K562 (cell line): ENCODE measurements at regions not wholly inside any gene's neighbourhood (a gene's known extent, or its start where the extent isn't known, plus 50 kb on each side); places are given as distances from the start of the nearest gene placed in this dataset.

ENCODE experiments used
- ARNT ChIP-seq, 2 experiments: fragments of 450-650 bp; IDR thresholded peaks; 2 replicates each; pipeline ENCODE4 v1.6.1; 2016; ENCODE audit warnings: mild to moderate bottlenecking in 1 of 2
- E2F8 ChIP-seq: fragments of 450-650 bp; IDR thresholded peaks from 2 replicates; pipeline ENCODE4 v1.7.1; 2018; ENCODE audit warnings: mild to moderate bottlenecking, low read depth; ENCODE audit not compliant: partially characterized antibody
- ELF1 ChIP-seq: fragments of 200-800 bp; sonication (Bioruptor generic); IDR thresholded peaks from 2 replicates; pipeline ENCODE4 v1.6.1; 2016; ENCODE audit warnings: missing genetic modification characterization, missing compliant biosample characterization
- HCFC1 ChIP-seq: IDR thresholded peaks from 2 replicates; pipeline ENCODE4 v1.6.1; 2012; ENCODE audit warnings: low read depth, low read length, improper control_type of control experiment
- HDAC8 ChIP-seq: fragments of 450-650 bp; IDR thresholded peaks from 2 replicates; pipeline ENCODE4 v1.6.1; 2016; ENCODE audit warnings: mild to moderate bottlenecking, missing genetic modification characterization, moderate library complexity, missing compliant biosample characterization
- HNRNPH1 ChIP-seq: fragments of 200-400 bp; formaldehyde crosslinking; optimal IDR thresholded peaks from 2 replicates; pipeline ENCODE3; 2017; ENCODE audit warnings: low read depth, mild to moderate bottlenecking, low read length, moderate library complexity
- HNRNPL ChIP-seq: fragments of 200-400 bp; formaldehyde crosslinking; IDR thresholded peaks from 2 replicates; pipeline ENCODE4 v1.6.1; 2017; ENCODE audit warnings: low read depth, mild to moderate bottlenecking, low read length
- HOMEZ ChIP-seq: fragments of 250-450 bp; sonication (Bioruptor Pico); IDR thresholded peaks from 2 replicates; pipeline ENCODE4 v1.4.0; 2020; ENCODE audit warnings: mild to moderate bottlenecking, moderate library complexity
- KDM2B ChIP-seq: fragments of 250-450 bp; sonication (Bioruptor Pico); IDR thresholded peaks from 2 replicates; pipeline ENCODE4 v1.8.0; 2021; ENCODE audit warnings: mild to moderate bottlenecking, moderate library complexity
- MLX ChIP-seq, 2 experiments: fragments of 450-650 bp in 1 of 2; sonication (generic) in 1 of 2; formaldehyde crosslinking; conservative IDR thresholded peaks; 2 replicates each; pipeline versions ENCODE4 v1.4.0 to v1.8.1; 2020 to 2022; ENCODE audit warnings: mild to moderate bottlenecking in 1 of 2, missing genetic modification reagents in 1 of 2
- MYNN ChIP-seq, 2 experiments: sonication (generic); formaldehyde crosslinking in 1 of 2; IDR thresholded peaks; 2 replicates each; pipeline versions ENCODE4 v1.5.0 to v1.6.1; 2016 to 2020; ENCODE audit warnings: antibody characterized with exemption in 1 of 2, missing genetic modification reagents in 1 of 2
- POU5F1 ChIP-seq: fragments of 150-350 bp; IDR thresholded peaks from 2 replicates; pipeline ENCODE4 v1.6.1; 2014; ENCODE audit warnings: borderline replicate concordance, low read length, low read depth, mild to moderate bottlenecking; ENCODE audit not compliant: partially characterized antibody
- ZNF347 ChIP-seq: fragments of 450-650 bp; formaldehyde crosslinking; IDR thresholded peaks from 2 replicates; pipeline ENCODE4 v1.4.0; 2020; ENCODE audit warnings: low read depth, mild to moderate bottlenecking, moderate library complexity
- ZNF407 ChIP-seq: fragments of 450-650 bp; IDR thresholded peaks from 2 replicates; pipeline ENCODE4 v1.6.1; 2016; ENCODE audit warnings: low read depth
- ZNF431 ChIP-seq: sonication (generic); formaldehyde crosslinking; IDR thresholded peaks from 2 replicates; pipeline ENCODE4 v1.8.0; 2022; ENCODE audit warnings: mild to moderate bottlenecking, missing genetic modification reagents
- ZNF707 ChIP-seq: fragments of 250-450 bp; sonication (Bioruptor Pico); conservative IDR thresholded peaks from 2 replicates; pipeline ENCODE4 v1.8.0; 2022; ENCODE audit warnings: inconsistent platforms, mild to moderate bottlenecking, moderate library complexity

GRCh38 chr15:95656595-95656994, 673.9 kb upstream of the NR2F2 start (continued):
- TF ChIP-seq ZNF407: no peak
- TF ChIP-seq E2F8: no peak
- TF ChIP-seq HNRNPL: no peak
- no peak for TF ChIP-seq ARNT (IDR thresholded peaks at IDR 0.05)
- TF ChIP-seq HCFC1: no peak
- TF ChIP-seq KDM2B (CRISPR knock-in tag): no peak
- no peak for TF ChIP-seq MLX (CRISPR knock-in tag; conservative IDR thresholded peaks at IDR 0.05)
- TF ChIP-seq MYNN (IDR thresholded peaks at IDR 0.05): no peak
- no peak for TF ChIP-seq MYNN (CRISPR knock-in tag; IDR thresholded peaks at IDR 0.05)
- TF ChIP-seq ZNF347 (CRISPR knock-in tag): no peak
- no peak for TF ChIP-seq ZNF707 (CRISPR knock-in tag)
- TF ChIP-seq ELF1 (tag): no peak
- no peak for TF ChIP-seq HNRNPH1
- TF ChIP-seq HOMEZ (CRISPR knock-in tag): no peak
- no peak for TF ChIP-seq POU5F1
- TF ChIP-seq ZNF431: no peak
- TF ChIP-seq HDAC8: no peak
